CD14-positive monocyte (primary cell): ENCODE measurements at regions not wholly inside any gene's neighbourhood (a gene's known extent, or its start where the extent isn't known, plus 50 kb on each side); places are given as distances from the start of the nearest gene placed in this dataset.
"Not testable (repeated sequence)": the region's sequence is repeated elsewhere in the genome, so short reads cannot be mapped to it uniquely, and the experiment has no call there.

Experiments used
- DNase-seq, 3 donors: peaks; one replicate each; pipeline ENCODE4 v3.0.0-alpha.2; 2011 to 2022
- H2AFZ ChIP-seq: 2 replicates; pipeline ENCODE4 v1.6.0; 2012; ENCODE audit warnings: mild to moderate bottlenecking, low read depth, low read length, inconsistent platforms; ENCODE audit not compliant: insufficient read depth, poor library complexity, severe bottlenecking
- H3K27ac ChIP-seq, 2 donors: 1 replicate in 1 of 2; 2 replicates in 1 of 2; pipeline ENCODE4 v1.5.1; 2012 to 2013; ENCODE audit warnings: low read length in 2 of 2, control low read depth in 1 of 2, inconsistent platforms in 1 of 2, low read depth in 1 of 2, mild to moderate bottlenecking in 1 of 2
- H3K27me3 ChIP-seq, 2 donors: one replicate each; pipeline versions ENCODE4 v1.6.0 to v1.6.1; 2011 to 2013; ENCODE audit warnings: low read length in 2 of 2; ENCODE audit not compliant: control insufficient read depth in 2 of 2, insufficient read depth in 2 of 2
- H3K36me3 ChIP-seq, 2 donors: replicated peaks in 1 of 2; 1 replicate in 1 of 2; 2 replicates in 1 of 2; pipeline versions ENCODE4 v1.5.1 to v1.6.1; 2012 to 2013; ENCODE audit warnings: low read length in 2 of 2, control low read depth in 1 of 2, inconsistent platforms in 1 of 2, mild to moderate bottlenecking in 1 of 2; ENCODE audit not compliant: insufficient read depth in 2 of 2, control insufficient read depth in 1 of 2
- H3K4me1 ChIP-seq, 2 donors: 1 replicate in 1 of 2; 2 replicates in 1 of 2; pipeline versions ENCODE4 v1.5.1 to v1.6.1; 2012 to 2013; ENCODE audit warnings: low read length in 2 of 2, control low read depth in 1 of 2, inconsistent platforms in 1 of 2, mild to moderate bottlenecking in 1 of 2, moderate library complexity in 1 of 2; ENCODE audit not compliant: insufficient read depth in 2 of 2, control insufficient read depth in 1 of 2
- H3K4me2 ChIP-seq: replicated peaks from 2 replicates; pipeline ENCODE3; 2012; ENCODE audit warnings: low read length, moderate library complexity, mild to moderate bottlenecking; ENCODE audit not compliant: poor library complexity, severe bottlenecking; ENCODE audit errors: extremely low read depth
- H3K4me3 ChIP-seq, 3 experiments: fragments of 200-600 bp in 1 of 3; sonication (generic) in 1 of 3; replicated peaks in 1 of 3; 1 replicate in 2 of 3; 2 replicates in 1 of 3; pipeline ENCODE4 v1.5.1; 2011 to 2013; ENCODE audit warnings: low read length in 3 of 3, mild to moderate bottlenecking in 3 of 3, control low read depth in 2 of 3, low read depth in 2 of 3, inconsistent platforms in 1 of 3, moderate library complexity in 1 of 3
- H3K79me2 ChIP-seq: 2 replicates; pipeline ENCODE4 v1.6.0; 2012; ENCODE audit warnings: mild to moderate bottlenecking, control low read depth, inconsistent platforms, low read length, moderate library complexity; ENCODE audit not compliant: insufficient read depth
- H3K9ac ChIP-seq: 2 replicates; pipeline ENCODE4 v1.6.0; 2017; ENCODE audit warnings: low read length, mild to moderate bottlenecking; ENCODE audit not compliant: insufficient read depth, poor library complexity, severe bottlenecking
- H3K9me3 ChIP-seq, 2 donors: replicated peaks in 1 of 2; 1 replicate in 1 of 2; 2 replicates in 1 of 2; pipeline versions ENCODE4 v1.5.1 to v1.6.1; 2012 to 2013; ENCODE audit warnings: low read length in 2 of 2, control low read depth in 1 of 2; ENCODE audit not compliant: control insufficient read depth in 1 of 2, insufficient read depth in 1 of 2
- H4K20me1 ChIP-seq: 2 replicates; pipeline ENCODE4 v1.6.0; 2012; ENCODE audit warnings: mild to moderate bottlenecking, low read length, control low read depth, moderate library complexity; ENCODE audit not compliant: insufficient read depth
- H3K27ac Mint-ChIP-seq, 7 donors: one replicate each; pipeline ENCODE4 v1.8.0; 2020; ENCODE audit warnings: mild to moderate bottlenecking in 7 of 7, mixed read lengths in 7 of 7, moderate library complexity in 6 of 7, inconsistent platforms in 2 of 7
- H3K27me3 Mint-ChIP-seq, 3 donors: one replicate each; pipeline ENCODE4 v1.8.0; 2021 to 2022; ENCODE audit warnings: low read depth in 3 of 3, mild to moderate bottlenecking in 3 of 3, mixed read lengths in 3 of 3, moderate library complexity in 3 of 3, inconsistent platforms in 1 of 3
- H3K36me3 Mint-ChIP-seq, 2 donors: one replicate each; pipeline ENCODE4 v1.8.0; 2020; ENCODE audit warnings: mixed read lengths in 2 of 2, inconsistent platforms in 1 of 2, mild to moderate bottlenecking in 1 of 2
- H3K4me1 Mint-ChIP-seq: one replicate; pipeline ENCODE4 v1.8.0; 2020; ENCODE audit warnings: mild to moderate bottlenecking, mixed read lengths
- H3K4me3 Mint-ChIP-seq, 2 donors: one replicate each; pipeline ENCODE4 v1.8.0; 2020; ENCODE audit warnings: mild to moderate bottlenecking in 2 of 2, mixed read lengths in 2 of 2, moderate library complexity in 1 of 2
- H3K9me3 Mint-ChIP-seq, 7 donors: one replicate each; pipeline ENCODE4 v1.8.0; 2020 to 2022; ENCODE audit warnings: mixed read lengths in 7 of 7, mild to moderate bottlenecking in 6 of 7, moderate library complexity in 6 of 7, inconsistent platforms in 2 of 7
- CTCF ChIP-seq: fragments of 200-600 bp; IDR thresholded peaks from one replicate; pipeline ENCODE4 v1.8.0; 2022; ENCODE audit warnings: antibody characterized with exemption, mild to moderate bottlenecking
- WGBS: methylation state at CpG from one replicate; pipeline ENCODE4 v1.1.5; 2013; ENCODE audit warnings: missing lambda C conversion rate; ENCODE audit not compliant: insufficient coverage; 5-methylcytosine and 5-hydroxymethylcytosine counted together
- intact Hi-C, 2 donors: fragments of 100-400 bp; cut with micrococcal nuclease; formaldehyde crosslinking; loops; one replicate each; pipeline versions ENCODE4 v1.15.0 to v1.15.1; 2023

GRCh38 chr1:90811444-90811950, 94.4 kb upstream of the BARHL2 start:
- Mint-ChIP-seq H3K9me3 (peaks cover 0 to 11% (median 6%) of the 10 kb centered on the region in 7 donors), H3K27me3 (peaks cover 4 to 14% (median 5%) of the 10 kb centered on the region in 3 donors)
- H4K20me1 ChIP-seq, H3K4me3 ChIP-seq, intact Hi-C loops, H3K4me3 Mint-ChIP-seq, H3K27ac ChIP-seq, H3K9me3 ChIP-seq, H3K4me1 Mint-ChIP-seq, H3K4me2 ChIP-seq, H3K79me2 ChIP-seq, H3K36me3 ChIP-seq, H3K36me3 Mint-ChIP-seq, H3K4me1 ChIP-seq, H3K27ac Mint-ChIP-seq, H3K9ac ChIP-seq, DNase-seq, H2AFZ ChIP-seq, H3K27me3 ChIP-seq: not testable (repeated sequence)
- WGBS: no CpG with 5 or more reads among the region's 5 CpGs

- no peaks in the 10 kb centered on the region for H3K36me3 ChIP-seq
- Mint-ChIP-seq H3K4me1 (no peaks in the 10 kb centered on the region), H3K9me3 (peaks cover 0 to 13% (median 4%) of the 10 kb centered on the region in 7 donors), H3K36me3 (no peaks in the 10 kb centered on the region), H3K27ac (no peak overlapping the region), H3K27me3 (peaks cover 3 to 10% (median 4%) of the 10 kb centered on the region in 3 donors), H3K4me3 (no peak overlapping the region)
- H4K20me1 ChIP-seq: no peaks in the 10 kb centered on the region
- DNase-seq: no peak
- H3K27ac ChIP-seq: no peak overlapping the region
- H3K27me3 ChIP-seq: no peaks in the 10 kb centered on the region
- no peak overlapping the region for H3K9ac ChIP-seq
- no peak overlapping the region for H3K4me2 ChIP-seq
- H2AFZ ChIP-seq: no peak overlapping the region
- no peak overlapping the region for H3K4me3 ChIP-seq
- WGBS: 75% methylated on average over 3 of the region's 6 CpGs
- intact Hi-C loops: no loop called here
- H3K9me3 ChIP-seq: no peaks in the 10 kb centered on the region
- TF ChIP-seq CTCF: no peak
- no peaks in the 10 kb centered on the region for H3K79me2 ChIP-seq
- no peaks in the 10 kb centered on the region for H3K4me1 ChIP-seq
Observed at GRCh38 chr1:90810681-90811080, 93.6 kb upstream of the BARHL2 start.
